Activated T-cell treated with anti-CD3 and anti-CD28 coated beads, Interleukin-2, amount 50 U/mL, for 72 hours (primary cell): ENCODE measurements at regions not wholly inside any gene's neighbourhood (a gene's known extent, or its start where the extent isn't known, plus 50 kb on each side); places are given as distances from the start of the nearest gene placed in this dataset.
A peak's percentile ranks its signal among the peaks of the same experiment; 100 is the strongest.
"Not testable (repeated sequence)": the region's sequence is repeated elsewhere in the genome, so short reads cannot be mapped to it uniquely, and the experiment has no call there.

ENCODE experiments used
- ATAC-seq, 2 donors: fragments of 150-1000 bp; cut with Tn5 transposase; replicated peaks in 1 of 2; 2 replicates each; pipeline ENCODE4 v1.10.0; 2021; ENCODE audit warnings: moderate library complexity in 2 of 2, mild to moderate bottlenecking in 1 of 2
- DNase-seq, 2 donors: peaks; one replicate each; pipeline ENCODE4 v3.0.0; 2021 to 2022; ENCODE audit warnings: mixed read lengths in 1 of 2
- H3K27ac Mint-ChIP-seq: one replicate; pipeline ENCODE4 v1.8.0; 2022; ENCODE audit warnings: mild to moderate bottlenecking, moderate library complexity, mixed read lengths
- H3K27me3 Mint-ChIP-seq: one replicate; pipeline ENCODE4 v1.8.0; 2022; ENCODE audit warnings: low read depth, mixed read lengths
- H3K36me3 Mint-ChIP-seq, 2 donors: one replicate each; pipeline ENCODE4 v1.8.0; 2022; ENCODE audit warnings: mixed read lengths in 2 of 2, mild to moderate bottlenecking in 1 of 2; ENCODE audit not compliant: insufficient read depth in 2 of 2
- H3K4me1 Mint-ChIP-seq: one replicate; pipeline ENCODE4 v1.8.0; 2022; ENCODE audit warnings: low read depth, mixed read lengths
- H3K4me3 Mint-ChIP-seq, 2 donors: one replicate each; pipeline ENCODE4 v1.8.0; 2022; ENCODE audit warnings: mild to moderate bottlenecking in 2 of 2, mixed read lengths in 2 of 2, moderate library complexity in 2 of 2
- H3K9me3 Mint-ChIP-seq, 2 donors: one replicate each; pipeline ENCODE4 v1.8.0; 2022; ENCODE audit warnings: mixed read lengths in 2 of 2

- Mint-ChIP-seq H3K27ac (peak overlapping the region; percentile 81), H3K27me3 (no peaks in the 10 kb centered on the region), H3K4me1 (peaks cover 49% of the 10 kb centered on the region), H3K4me3 (peak overlapping the region; percentile 81 to 87), H3K9me3 (no peaks in the 10 kb centered on the region), H3K36me3 (peaks cover 0 to 2% of the 10 kb centered on the region in 2 donors)
- DNase-seq (peak; percentile 58 to 62), ATAC-seq (peak; percentile 99)
These were observed 59.7 kb downstream of the RAP2B start for GRCh38 chr3:153221748-153222162.

DNA sequence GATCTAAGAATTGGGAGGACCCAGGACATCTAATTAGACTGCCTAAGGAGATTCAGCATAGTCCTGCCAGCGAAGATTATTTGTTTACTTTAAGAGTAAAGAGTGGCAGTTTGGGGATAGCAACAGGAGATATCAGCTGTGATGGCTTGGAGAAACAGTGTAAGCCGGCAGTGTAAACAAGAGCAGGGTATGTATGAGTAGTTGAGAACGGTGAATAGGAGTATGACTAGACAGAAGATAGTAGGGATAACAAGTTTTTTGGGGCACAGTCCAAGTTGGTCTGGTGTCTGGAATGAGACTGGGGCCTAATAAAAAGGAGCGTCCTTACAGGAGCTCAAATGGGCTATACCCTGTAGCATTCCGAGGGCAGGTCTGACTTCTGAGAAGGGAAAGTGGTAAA lies 64.9 kb downstream of the RAP2B start:
- H3K27ac Mint-ChIP-seq, H3K4me1 Mint-ChIP-seq, H3K4me3 Mint-ChIP-seq, ATAC-seq, H3K9me3 Mint-ChIP-seq, H3K36me3 Mint-ChIP-seq, H3K27me3 Mint-ChIP-seq, DNase-seq: not testable (repeated sequence)

- not testable (repeated sequence) for H3K4me3 Mint-ChIP-seq, H3K27me3 Mint-ChIP-seq, DNase-seq, H3K36me3 Mint-ChIP-seq, H3K4me1 Mint-ChIP-seq, H3K9me3 Mint-ChIP-seq, ATAC-seq, H3K27ac Mint-ChIP-seq
These were observed 68.4 kb downstream of the RAP2B start for GRCh38 chr3:153230427-153230826.

- H3K9me3 Mint-ChIP-seq, H3K4me3 Mint-ChIP-seq, ATAC-seq, H3K4me1 Mint-ChIP-seq, H3K27ac Mint-ChIP-seq, H3K27me3 Mint-ChIP-seq, H3K36me3 Mint-ChIP-seq, DNase-seq: not testable (repeated sequence)
These were observed 69.2 kb downstream of the RAP2B start for GRCh38 chr3:153231245-153231644.

DNA sequence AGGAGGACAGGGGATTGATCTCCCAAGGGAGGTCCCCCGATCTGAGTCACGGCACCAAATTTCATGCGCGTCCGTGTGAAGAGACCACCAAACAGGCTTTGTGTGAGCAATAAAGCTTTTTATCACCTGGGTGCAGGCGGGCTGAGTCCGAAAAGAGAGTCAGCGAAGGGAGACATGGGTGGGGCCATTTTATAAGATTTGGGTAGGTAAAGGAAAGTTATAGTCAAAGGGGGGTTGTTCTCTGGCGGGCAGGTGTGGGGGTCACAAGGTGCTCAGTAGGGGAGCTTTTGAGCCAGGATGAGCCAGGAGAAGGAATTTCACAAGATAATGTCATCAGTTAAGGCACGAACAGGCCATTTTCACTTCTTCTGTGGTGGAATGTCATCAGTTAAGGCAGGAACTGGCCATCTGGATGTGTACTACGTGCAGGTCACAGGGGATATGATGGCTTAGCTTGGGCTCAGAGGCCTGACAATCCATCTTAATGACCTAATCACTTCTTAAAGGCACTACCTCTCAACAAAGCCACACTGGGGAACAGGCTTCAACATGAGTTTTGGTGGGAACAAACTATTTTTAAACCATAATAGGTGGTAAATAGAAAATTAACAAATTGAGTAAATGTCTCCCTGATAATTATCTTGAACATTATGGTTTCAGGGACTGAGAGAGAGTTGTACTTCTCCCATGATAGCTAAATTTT lies 70.2 kb downstream of the RAP2B start:
- H3K4me1 Mint-ChIP-seq, H3K4me3 Mint-ChIP-seq, ATAC-seq, DNase-seq, H3K27ac Mint-ChIP-seq, H3K27me3 Mint-ChIP-seq, H3K36me3 Mint-ChIP-seq, H3K9me3 Mint-ChIP-seq: not testable (repeated sequence)

DNA sequence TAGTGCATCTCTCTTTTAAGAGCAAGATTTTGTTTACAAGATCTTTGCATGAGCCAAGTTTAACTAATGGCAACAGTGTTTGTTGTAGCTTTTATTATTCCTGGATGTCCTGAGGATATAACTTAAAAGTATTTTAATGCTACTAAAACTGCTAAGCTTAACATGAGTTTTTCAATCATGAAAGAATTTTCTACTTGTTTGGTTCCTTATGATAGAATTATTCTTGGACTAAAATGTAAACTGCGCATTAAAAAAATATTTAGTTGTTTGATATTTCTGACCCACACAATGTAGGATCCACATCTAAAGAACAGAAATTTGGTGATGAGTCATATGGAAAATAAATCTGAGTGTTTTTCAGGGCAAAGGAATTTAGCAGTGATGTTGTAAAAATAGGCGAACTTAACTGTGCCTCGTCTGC lies 70.8 kb downstream of the RAP2B start:
- H3K4me1 Mint-ChIP-seq = no peaks in the 10 kb centered on the region
- DNase-seq = no peak
- no peak overlapping the region for H3K27ac Mint-ChIP-seq
- ATAC-seq = no peak
- H3K4me3 Mint-ChIP-seq = no peak overlapping the region
- H3K27me3 Mint-ChIP-seq = no peaks in the 10 kb centered on the region
- peaks cover 0 to 5% of the 10 kb centered on the region in 2 donors for H3K9me3 Mint-ChIP-seq
- no peaks in the 10 kb centered on the region for H3K36me3 Mint-ChIP-seq

DNA sequence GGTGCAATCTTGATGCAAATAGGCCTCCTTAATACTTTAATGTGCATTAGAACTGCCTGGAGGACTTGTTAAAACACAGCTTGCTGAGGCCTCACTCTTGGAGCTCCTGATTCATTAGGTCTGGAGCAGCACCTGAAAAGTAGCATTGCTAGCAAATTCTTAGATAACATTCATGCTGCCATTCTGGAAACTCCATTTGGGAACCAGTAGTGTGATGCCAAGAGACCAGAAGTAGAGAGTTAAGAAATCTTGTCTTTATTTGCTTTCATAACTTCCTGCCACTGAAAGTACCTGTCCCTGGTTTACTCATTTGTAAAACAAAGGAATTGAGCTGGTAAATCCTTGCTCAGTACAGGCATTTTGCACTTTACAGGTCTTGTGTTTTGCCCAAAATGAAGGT lies 72.0 kb downstream of the RAP2B start:
- Mint-ChIP-seq H3K4me3 (no peak overlapping the region), H3K36me3 (no peaks in the 10 kb centered on the region), H3K4me1 (no peaks in the 10 kb centered on the region), H3K27me3 (no peaks in the 10 kb centered on the region), H3K27ac (no peak overlapping the region), H3K9me3 (peaks cover 0 to 6% of the 10 kb centered on the region in 2 donors)
- ATAC-seq (no peak), DNase-seq (no peak)

GRCh38 chr3:153242896-153243295 lies 80.9 kb downstream of the RAP2B start:
- no peak overlapping the region for H3K4me3 Mint-ChIP-seq
- DNase-seq = no peak
- no peaks in the 10 kb centered on the region for H3K36me3 Mint-ChIP-seq
- H3K4me1 Mint-ChIP-seq = peaks cover 7% of the 10 kb centered on the region
- H3K27ac Mint-ChIP-seq = no peak overlapping the region
- H3K27me3 Mint-ChIP-seq = no peaks in the 10 kb centered on the region
- H3K9me3 Mint-ChIP-seq = peaks cover 0 to 4% of the 10 kb centered on the region in 2 donors
- no peak for ATAC-seq

- peaks cover 8% of the 10 kb centered on the region for H3K4me1 Mint-ChIP-seq
- H3K27ac Mint-ChIP-seq = no peak overlapping the region
- H3K9me3 Mint-ChIP-seq = peaks cover 0 to 3% of the 10 kb centered on the region in 2 donors
- no peaks in the 10 kb centered on the region for H3K36me3 Mint-ChIP-seq
- ATAC-seq (no peak), DNase-seq (no peak)
- no peaks in the 10 kb centered on the region for H3K27me3 Mint-ChIP-seq
- no peak overlapping the region for H3K4me3 Mint-ChIP-seq
These were observed 82.9 kb downstream of the RAP2B start for GRCh38 chr3:153244961-153245360.

DNA sequence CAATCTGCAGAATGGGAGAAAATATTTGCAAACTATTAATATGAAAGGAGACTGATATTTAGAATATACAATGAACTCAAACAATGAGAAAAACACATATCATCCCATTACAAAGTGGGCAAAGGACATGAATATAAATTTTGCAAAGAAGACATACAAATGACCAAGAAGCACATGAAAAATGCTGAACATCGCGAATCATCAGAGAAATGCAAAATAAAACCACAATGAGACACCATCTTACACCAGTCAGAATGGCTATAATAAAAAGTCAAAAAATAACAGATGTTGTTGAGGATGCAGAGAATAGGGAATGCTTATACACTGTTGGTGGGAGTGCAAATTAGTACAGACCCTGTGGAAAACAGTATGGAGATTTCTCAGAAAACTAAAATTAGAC lies 83.6 kb downstream of the RAP2B start:
- no peak for DNase-seq
- peaks cover 8% of the 10 kb centered on the region for H3K4me1 Mint-ChIP-seq
- H3K27me3 Mint-ChIP-seq = no peaks in the 10 kb centered on the region
- ATAC-seq = no peak
- no peaks in the 10 kb centered on the region for H3K36me3 Mint-ChIP-seq
- peaks cover 0 to 3% of the 10 kb centered on the region in 2 donors for H3K9me3 Mint-ChIP-seq
- no peak overlapping the region for H3K27ac Mint-ChIP-seq
- no peak overlapping the region for H3K4me3 Mint-ChIP-seq

GRCh38 chr3:153246331-153246730 lies 84.3 kb downstream of the RAP2B start:
- no peak for DNase-seq
- no peak for ATAC-seq
- peaks cover 8% of the 10 kb centered on the region for H3K4me1 Mint-ChIP-seq
- peaks cover 1 to 3% of the 10 kb centered on the region in 2 donors for H3K9me3 Mint-ChIP-seq
- H3K27me3 Mint-ChIP-seq = no peaks in the 10 kb centered on the region
- H3K36me3 Mint-ChIP-seq = peaks cover 0 to under 1% of the 10 kb centered on the region in 2 donors
- H3K4me3 Mint-ChIP-seq = no peak overlapping the region
- H3K27ac Mint-ChIP-seq = no peak overlapping the region

DNA sequence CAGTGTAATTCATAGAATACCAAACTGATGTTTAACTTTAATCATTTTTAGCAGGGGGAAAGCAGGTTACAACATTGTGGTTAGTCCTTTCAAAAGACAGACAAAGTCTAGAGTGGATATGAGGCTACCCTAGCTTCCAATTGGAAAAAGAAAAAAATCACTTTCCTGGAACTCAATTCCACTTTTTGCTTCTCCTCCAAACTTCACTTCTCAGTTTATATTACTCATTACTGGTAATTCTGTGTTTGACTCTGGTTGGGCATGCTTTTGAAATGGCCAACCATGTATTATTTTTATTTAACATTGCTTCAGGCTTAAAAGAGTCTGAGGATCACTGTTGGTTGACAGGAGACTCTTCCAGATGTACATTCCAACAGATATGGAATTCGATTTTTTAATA lies 84.8 kb downstream of the RAP2B start:
- DNase-seq (no peak), ATAC-seq (no peak)
- H3K36me3 Mint-ChIP-seq = peaks cover 0 to 3% of the 10 kb centered on the region in 2 donors
- H3K9me3 Mint-ChIP-seq = peaks cover 3 to 4% of the 10 kb centered on the region in 2 donors
- H3K4me1 Mint-ChIP-seq = peaks cover 8% of the 10 kb centered on the region
- no peaks in the 10 kb centered on the region for H3K27me3 Mint-ChIP-seq
- H3K4me3 Mint-ChIP-seq = no peak overlapping the region
- H3K27ac Mint-ChIP-seq = no peak overlapping the region

- peaks cover 4 to 5% of the 10 kb centered on the region in 2 donors for H3K36me3 Mint-ChIP-seq
- no peak for ATAC-seq
- H3K4me3 Mint-ChIP-seq = no peak overlapping the region
These were observed 85.6 kb downstream of the RAP2B start for GRCh38 chr3:153247331-153248330.

More at GRCh38 chr3:153247331-153248330, 85.6 kb downstream of the RAP2B start:
- Mint-ChIP-seq H3K27me3 (no peaks in the 10 kb centered on the region), H3K4me1 (peaks cover 8% of the 10 kb centered on the region), H3K27ac (no peak overlapping the region), H3K9me3 (peaks cover 1 to 4% of the 10 kb centered on the region in 2 donors)
- no peak for DNase-seq
